H1 (cell line): ENCODE measurements at regions not wholly inside any gene's neighbourhood (a gene's known extent, or its start where the extent isn't known, plus 50 kb on each side); places are given as distances from the start of the nearest gene placed in this dataset.

Experiments
- CTCF ChIA-PET: fragments of 300-600 bp; sonication (Branson Sonifier 250); formaldehyde crosslinking; loops from one replicate; lab custom pipeline; 2021; ENCODE audit not compliant: partially characterized antibody; lab: Charles Lee
- POLR2A ChIA-PET: fragments of 300-600 bp; sonication (Branson Sonifier 250); formaldehyde crosslinking; loops from one replicate; lab custom pipeline; 2021; ENCODE audit warnings: inconsistent platforms; ENCODE audit not compliant: partially characterized antibody; lab: Charles Lee
- DNase-seq, 2 experiments: peaks; one replicate each; pipeline versions ENCODE4 v3.0.0 to v3.0.0-alpha.2; 2010 to 2022; ENCODE audit warnings: low spot score in 2 of 2, low read depth in 1 of 2, mixed read lengths in 1 of 2
- FAIRE-seq: peaks from 2 replicates; lab custom pipeline; 2011; peaks lifted over from hg19 to GRCh38; lab: Jason Lieb, UNC
- H2AFZ ChIP-seq: 2 replicates; pipeline ENCODE4 v1.8.1; 2012; ENCODE audit warnings: low read length, inconsistent platforms
- H2AK5ac ChIP-seq: 2 replicates; pipeline ENCODE4 v1.6.1; 2013; ENCODE audit warnings: low read depth, low read length
- H2BK120ac ChIP-seq: replicated peaks from 2 replicates; pipeline ENCODE3; 2013; ENCODE audit warnings: low read depth, low read length, inconsistent platforms
- H2BK12ac ChIP-seq: 2 replicates; pipeline ENCODE4 v1.6.1; 2013; ENCODE audit warnings: low read depth, low read length
- H2BK15ac ChIP-seq: 2 replicates; pipeline ENCODE4 v1.6.1; 2013; ENCODE audit warnings: low read length
- H2BK20ac ChIP-seq: 2 replicates; pipeline ENCODE4 v1.6.1; 2013; ENCODE audit warnings: low read length
- H2BK5ac ChIP-seq: 2 replicates; pipeline ENCODE4 v1.6.1; 2013; ENCODE audit warnings: low read depth, low read length
- H3K14ac ChIP-seq: 2 replicates; pipeline ENCODE4 v1.6.1; 2013; ENCODE audit warnings: inconsistent platforms; ENCODE audit not compliant: insufficient read length
- H3K18ac ChIP-seq: 2 replicates; pipeline ENCODE4 v1.6.1; 2013; ENCODE audit warnings: low read length; ENCODE audit errors: extremely low read depth
- H3K23ac ChIP-seq: 2 replicates; pipeline ENCODE4 v1.6.1; 2013; ENCODE audit warnings: inconsistent platforms; ENCODE audit not compliant: insufficient read length
- H3K23me2 ChIP-seq: 2 replicates; pipeline ENCODE4 v1.6.1; 2013; ENCODE audit warnings: low read depth, low read length
- H3K27ac ChIP-seq: 2 replicates; pipeline ENCODE4 v1.6.1; 2011; ENCODE audit warnings: low read depth, low read length, inconsistent platforms
- H3K27me3 ChIP-seq, 4 experiments: replicated peaks in 1 of 4; 1 replicate in 1 of 4; 2 replicates in 3 of 4; pipeline versions ENCODE4 v1.6.1 to v1.8.1; 2011 to 2013; ENCODE audit warnings: low read length in 3 of 4, mild to moderate bottlenecking in 3 of 4, inconsistent platforms in 2 of 4, mixed read lengths in 2 of 4, moderate library complexity in 1 of 4; ENCODE audit not compliant: control insufficient read depth in 3 of 4, insufficient read depth in 3 of 4; ENCODE audit errors: extremely low read depth in 1 of 4
- H3K36me3 ChIP-seq, 4 experiments: 2 replicates each; pipeline versions ENCODE4 v1.6.1 to v1.8.1; 2011 to 2013; ENCODE audit warnings: mild to moderate bottlenecking in 4 of 4, low read length in 3 of 4, moderate library complexity in 2 of 4, control low read depth in 1 of 4, inconsistent platforms in 1 of 4; ENCODE audit not compliant: insufficient read depth in 4 of 4, control insufficient read depth in 2 of 4
- H3K4ac ChIP-seq: replicated peaks from 2 replicates; pipeline ENCODE3; 2013; ENCODE audit warnings: low read length, low read depth, mixed read lengths, inconsistent platforms; ENCODE audit not compliant: insufficient read length
- H3K4me1 ChIP-seq, 4 experiments: replicated peaks in 1 of 4; 1 replicate in 1 of 4; 2 replicates in 3 of 4; pipeline versions ENCODE4 v1.6.1 to v1.8.1; 2011 to 2013; ENCODE audit warnings: low read length in 3 of 4, inconsistent platforms in 2 of 4, mixed read lengths in 1 of 4; ENCODE audit not compliant: insufficient read depth in 4 of 4, control insufficient read depth in 3 of 4
- H3K4me2 ChIP-seq, 2 experiments: 2 replicates each; pipeline versions ENCODE4 v1.6.1 to v1.8.1; 2011 to 2013; ENCODE audit warnings: low read depth in 2 of 2, low read length in 2 of 2, control low read depth in 1 of 2, inconsistent platforms in 1 of 2, mild to moderate bottlenecking in 1 of 2; ENCODE audit not compliant: insufficient read depth in 1 of 2
- H3K4me3 ChIP-seq, 4 experiments: fragments of 200-600, 300-600 bp in 1 of 4; sonication (generic), shearing (Covaris generic), sonication (Bioruptor Twin) in 1 of 4; 2 replicates each; pipeline versions ENCODE4 v1.5.1 to v1.8.1; 2011 to 2016; ENCODE audit warnings: low read length in 4 of 4, low read depth in 3 of 4, control low read depth in 2 of 4, inconsistent platforms in 2 of 4, mild to moderate bottlenecking in 2 of 4, mixed read lengths in 1 of 4, moderate library complexity in 1 of 4; ENCODE audit not compliant: insufficient read depth in 2 of 4; ENCODE audit errors: extremely low read depth in 1 of 4
- H3K56ac ChIP-seq: replicated peaks from 2 replicates; pipeline ENCODE3; 2013; ENCODE audit warnings: low read depth, mild to moderate bottlenecking, mixed read lengths, low read length, inconsistent platforms; ENCODE audit not compliant: insufficient read length
- H3K79me1 ChIP-seq: 2 replicates; pipeline ENCODE4 v1.6.1; 2013; ENCODE audit warnings: low read depth, low read length, control low read depth
- H3K79me2 ChIP-seq, 2 experiments: 2 replicates each; pipeline versions ENCODE4 v1.6.1 to v1.8.1; 2012 to 2013; ENCODE audit warnings: low read length in 2 of 2, mild to moderate bottlenecking in 2 of 2, inconsistent platforms in 1 of 2; ENCODE audit not compliant: insufficient read depth in 2 of 2, control insufficient read depth in 1 of 2
- H3K9ac ChIP-seq, 4 experiments: replicated peaks in 1 of 4; 1 replicate in 1 of 4; 2 replicates in 3 of 4; pipeline versions ENCODE4 v1.6.1 to v1.8.1; 2011 to 2013; ENCODE audit warnings: low read depth in 3 of 4, low read length in 3 of 4, control low read depth in 2 of 4, mild to moderate bottlenecking in 2 of 4, moderate library complexity in 2 of 4, inconsistent platforms in 1 of 4; ENCODE audit errors: extremely low read depth in 1 of 4
- H3K9me3 ChIP-seq, 2 experiments: 2 replicates each; pipeline versions ENCODE4 v1.6.1 to v1.8.1; 2012 to 2013; ENCODE audit warnings: mild to moderate bottlenecking in 2 of 2, moderate library complexity in 2 of 2, control low read depth in 1 of 2, inconsistent platforms in 1 of 2, low read depth in 1 of 2, low read length in 1 of 2, mixed read lengths in 1 of 2; ENCODE audit not compliant: insufficient read depth in 2 of 2
- H4K20me1 ChIP-seq, 2 experiments: replicated peaks in 1 of 2; 2 replicates each; pipeline versions ENCODE3 to v1.8.1; 2011 to 2013; ENCODE audit warnings: inconsistent platforms in 2 of 2, low read length in 2 of 2, mild to moderate bottlenecking in 1 of 2; ENCODE audit not compliant: insufficient read depth in 2 of 2, control insufficient read depth in 1 of 2
- H4K5ac ChIP-seq: 2 replicates; pipeline ENCODE4 v1.6.1; 2013; ENCODE audit warnings: low read length, low read depth, mixed read lengths, inconsistent platforms; ENCODE audit not compliant: insufficient read length
- H4K8ac ChIP-seq: 2 replicates; pipeline ENCODE4 v1.8.0; 2013; ENCODE audit warnings: mild to moderate bottlenecking, moderate library complexity, low read length, inconsistent platforms; ENCODE audit not compliant: insufficient read depth; ENCODE audit errors: extremely low read depth
- H4K91ac ChIP-seq: replicated peaks from 2 replicates; pipeline ENCODE3; 2013; ENCODE audit warnings: low read length, mixed read lengths, inconsistent platforms; ENCODE audit not compliant: insufficient read length
- ATF2 ChIP-seq: IDR thresholded peaks from 2 replicates; pipeline ENCODE4 v1.6.1; 2012; ENCODE audit warnings: low read length, inconsistent platforms
- BACH1 ChIP-seq: IDR thresholded peaks from 2 replicates; pipeline ENCODE4 v1.6.1; 2012; ENCODE audit warnings: low read length, improper control_type of control experiment
- CREB1 ChIP-seq: IDR thresholded peaks from 2 replicates; pipeline ENCODE4 v1.6.1; 2012; ENCODE audit warnings: inconsistent platforms
- EP300 ChIP-seq, 2 experiments: IDR thresholded peaks; 1 replicate in 1 of 2; 2 replicates in 1 of 2; pipeline ENCODE4 v1.6.1; 2011 to 2012; ENCODE audit warnings: low read depth in 2 of 2, low read length in 2 of 2, mild to moderate bottlenecking in 2 of 2, borderline replicate concordance in 1 of 2, inconsistent platforms in 1 of 2, moderate library complexity in 1 of 2
- HDAC6 ChIP-seq: IDR thresholded peaks from one replicate; pipeline ENCODE4 v1.7.1; 2012; ENCODE audit warnings: low read depth, mild to moderate bottlenecking, inconsistent platforms, low read length, moderate library complexity
- NANOG ChIP-seq: IDR thresholded peaks from 2 replicates; pipeline ENCODE4 v1.6.1; 2011; ENCODE audit warnings: low read length, low read depth, mild to moderate bottlenecking, inconsistent platforms; ENCODE audit not compliant: insufficient read depth, poor library complexity, severe bottlenecking
- POU5F1 ChIP-seq: IDR thresholded peaks from 2 replicates; pipeline ENCODE4 v1.6.1; 2011; ENCODE audit warnings: low read depth, mild to moderate bottlenecking, low read length, moderate library complexity
- RFX5 ChIP-seq: IDR thresholded peaks from 2 replicates; pipeline ENCODE4 v1.6.1; 2011; ENCODE audit warnings: low read depth, low read length, improper control_type of control experiment, borderline replicate concordance
- SIRT6 ChIP-seq: IDR thresholded peaks from one replicate; pipeline ENCODE4 v1.7.1; 2012; ENCODE audit warnings: low read length, inconsistent platforms
- SUZ12 ChIP-seq: fragments of 200-600 bp; sonication (generic); IDR thresholded peaks from 2 replicates; pipeline ENCODE4 v1.6.1; 2012; ENCODE audit warnings: mild to moderate bottlenecking, inconsistent platforms, low read length, moderate library complexity, mixed read lengths
- TAF7 ChIP-seq: optimal IDR thresholded peaks from 2 replicates; pipeline ENCODE3; 2011; ENCODE audit warnings: low read depth, mild to moderate bottlenecking, inconsistent platforms, low read length, moderate library complexity, borderline replicate concordance
- TBP ChIP-seq: IDR thresholded peaks from 2 replicates; pipeline ENCODE4 v1.6.1; 2011; ENCODE audit warnings: low read depth, low read length, improper control_type of control experiment
- WGBS, 2 experiments: shearing (Covaris generic) in 1 of 2; methylation state at CpG; one replicate each; pipeline versions ENCODE4 v1.1.6 to v1.1.7; 2013 to 2015; ENCODE audit warnings: low lambda C conversion rate in 2 of 2, mixed read lengths in 2 of 2, inconsistent platforms in 1 of 2, low coverage in 1 of 2, missing lambda C conversion rate in 1 of 2; ENCODE audit not compliant: insufficient replicate concordance in 2 of 2, insufficient coverage in 1 of 2, insufficient read length in 1 of 2; ENCODE audit errors: extremely low coverage in 1 of 2, missing lambda C conversion rate in 1 of 2; 5-methylcytosine and 5-hydroxymethylcytosine counted together

GRCh38 chrX:8089141-8089540 is 81.9 kb downstream of the VCX2 start:
- no peak for FAIRE-seq
- Histone ChIP-seq H3K4me3 (no peak overlapping the region), H3K27me3 (no peaks in the 10 kb centered on the region), H3K79me2 (no peaks in the 10 kb centered on the region), H3K23me2 (no peaks in the 10 kb centered on the region), H3K9me3 (no peaks in the 10 kb centered on the region), H3K4ac (no peak overlapping the region), H4K5ac (no peak overlapping the region), H3K79me1 (no peaks in the 10 kb centered on the region), H3K23ac (no peak overlapping the region), H3K14ac (no peak overlapping the region), H2BK120ac (no peak overlapping the region), H2BK15ac (no peak overlapping the region), H3K9ac (no peak overlapping the region), H2BK20ac (no peak overlapping the region), H4K8ac (no peak overlapping the region), H2BK12ac (no peak overlapping the region), H2AFZ (no peak overlapping the region), H2AK5ac (no peak overlapping the region), H3K4me1 (peaks cover 0 to 4% (median 0%) of the 10 kb centered on the region in 4 experiments; a peak in 2 of 7 replicates), H3K36me3 (no peaks in the 10 kb centered on the region), H3K18ac (no peak overlapping the region), H4K91ac (no peak overlapping the region), H4K20me1 (no peaks in the 10 kb centered on the region), H2BK5ac (no peak overlapping the region), H3K4me2 (no peak overlapping the region), H3K27ac (no peak overlapping the region), H3K56ac (no peak overlapping the region)
- ChIA-PET CTCF (interaction anchor here (1.1 kb wide), 1 partner anchor 80 kb away, joined by 5 read pairs; no protein-coding TSS in a partner anchor), POLR2A (no interaction called here)
- DNase-seq: no peak
- 57% methylated on average over 4 of the region's 4 CpGs; no CpG with 5 or more reads in 1 of the 2 experiments for WGBS, 2 experiments
- TF ChIP-seq SUZ12 (no peak), SIRT6 (no peak), EP300 (IDR thresholded peaks at IDR 0.05; ENCODE audit: borderline replicate concordance in 1 of 2, low read depth in 2 of 2, low read length in 2 of 2) (no peak), ATF2 (no peak), TAF7 (no peak), NANOG (no peak), TBP (no peak), BACH1 (no peak), RFX5 (no peak), CREB1 (no peak), HDAC6 (no peak), POU5F1 (no peak)
